Astrocyte (in vitro differentiated cells and primary cell): ENCODE measurements at regions not wholly inside any gene's neighbourhood (a gene's known extent, or its start where the extent isn't known, plus 50 kb on each side); places are given as distances from the start of the nearest gene placed in this dataset.

Experiments
- DNase-seq: peaks from one replicate; pipeline ENCODE4 v3.0.0-alpha.2; 2010; ENCODE audit warnings: low read depth
- FAIRE-seq: peaks from 2 replicates; lab custom pipeline; 2011; peaks lifted over from hg19 to GRCh38; lab: Jason Lieb, UNC
- H2AFZ ChIP-seq: 2 replicates; pipeline ENCODE4 v1.6.0; 2012; ENCODE audit warnings: low read depth, low read length, inconsistent platforms
- H3K27ac ChIP-seq: 2 replicates; pipeline ENCODE4 v1.5.1; 2011; ENCODE audit warnings: low read depth, low read length, inconsistent platforms
- H3K27me3 ChIP-seq: 2 replicates; pipeline ENCODE4 v1.6.0; 2011; ENCODE audit warnings: low read length, inconsistent platforms; ENCODE audit not compliant: insufficient read depth
- H3K36me3 ChIP-seq: 2 replicates; pipeline ENCODE4 v1.5.1; 2011; ENCODE audit warnings: low read length, inconsistent platforms; ENCODE audit not compliant: insufficient read depth
- H3K4me1 ChIP-seq: 2 replicates; pipeline ENCODE4 v1.5.1; 2011; ENCODE audit warnings: low read length, inconsistent platforms; ENCODE audit not compliant: insufficient read depth
- H3K4me2 ChIP-seq: 2 replicates; pipeline ENCODE4 v1.6.0; 2012; ENCODE audit warnings: low read length, inconsistent platforms
- H3K4me3 ChIP-seq: 2 replicates; pipeline ENCODE4 v1.5.1; 2011; ENCODE audit warnings: low read depth, mild to moderate bottlenecking, low read length, inconsistent platforms; ENCODE audit not compliant: insufficient read depth
- H3K79me2 ChIP-seq: 2 replicates; pipeline ENCODE4 v1.6.0; 2012; ENCODE audit warnings: mild to moderate bottlenecking, low read length, inconsistent platforms; ENCODE audit not compliant: insufficient read depth
- H3K9ac ChIP-seq: 2 replicates; pipeline ENCODE4 v1.6.0; 2012; ENCODE audit warnings: mild to moderate bottlenecking, low read length, inconsistent platforms
- H3K9me3 ChIP-seq: 2 replicates; pipeline ENCODE4 v1.5.1; 2012; ENCODE audit warnings: low read depth, mild to moderate bottlenecking, low read length, inconsistent platforms; ENCODE audit not compliant: insufficient read depth
- H4K20me1 ChIP-seq: 2 replicates; pipeline ENCODE4 v1.6.0; 2012; ENCODE audit warnings: low read length, inconsistent platforms; ENCODE audit not compliant: insufficient read depth
- H3K27ac Mint-ChIP-seq: one replicate; pipeline ENCODE4 v1.8.0; 2021; ENCODE audit warnings: mild to moderate bottlenecking, mixed read lengths; ENCODE audit not compliant: unreplicated experiment
- H3K27me3 Mint-ChIP-seq: one replicate; pipeline ENCODE4 v1.8.0; 2021; ENCODE audit warnings: low read depth, mixed read lengths; ENCODE audit not compliant: unreplicated experiment
- H3K36me3 Mint-ChIP-seq: one replicate; pipeline ENCODE4 v1.8.0; 2021; ENCODE audit warnings: low read depth, mixed read lengths; ENCODE audit not compliant: unreplicated experiment
- H3K4me1 Mint-ChIP-seq: one replicate; pipeline ENCODE4 v1.8.0; 2021; ENCODE audit warnings: low read depth, mixed read lengths; ENCODE audit not compliant: unreplicated experiment
- H3K4me3 Mint-ChIP-seq: one replicate; pipeline ENCODE4 v1.8.0; 2021; ENCODE audit warnings: mild to moderate bottlenecking, moderate library complexity, mixed read lengths; ENCODE audit not compliant: unreplicated experiment
- H3K9me3 Mint-ChIP-seq: one replicate; pipeline ENCODE4 v1.8.0; 2021; ENCODE audit warnings: mild to moderate bottlenecking, mixed read lengths; ENCODE audit not compliant: unreplicated experiment
- EZH2 ChIP-seq: IDR thresholded peaks from 2 replicates; pipeline ENCODE4 v1.6.1; 2012; ENCODE audit warnings: mild to moderate bottlenecking, low read length, inconsistent platforms; ENCODE audit not compliant: insufficient read depth
- TF ChIP-seq, protein P1 (sequence below): IDR thresholded peaks from 2 replicates; pipeline ENCODE4 v1.5.1; 2011; ENCODE audit warnings: low read depth, mild to moderate bottlenecking, inconsistent platforms, low read length, moderate library complexity; ENCODE audit not compliant: insufficient read depth

DNA sequence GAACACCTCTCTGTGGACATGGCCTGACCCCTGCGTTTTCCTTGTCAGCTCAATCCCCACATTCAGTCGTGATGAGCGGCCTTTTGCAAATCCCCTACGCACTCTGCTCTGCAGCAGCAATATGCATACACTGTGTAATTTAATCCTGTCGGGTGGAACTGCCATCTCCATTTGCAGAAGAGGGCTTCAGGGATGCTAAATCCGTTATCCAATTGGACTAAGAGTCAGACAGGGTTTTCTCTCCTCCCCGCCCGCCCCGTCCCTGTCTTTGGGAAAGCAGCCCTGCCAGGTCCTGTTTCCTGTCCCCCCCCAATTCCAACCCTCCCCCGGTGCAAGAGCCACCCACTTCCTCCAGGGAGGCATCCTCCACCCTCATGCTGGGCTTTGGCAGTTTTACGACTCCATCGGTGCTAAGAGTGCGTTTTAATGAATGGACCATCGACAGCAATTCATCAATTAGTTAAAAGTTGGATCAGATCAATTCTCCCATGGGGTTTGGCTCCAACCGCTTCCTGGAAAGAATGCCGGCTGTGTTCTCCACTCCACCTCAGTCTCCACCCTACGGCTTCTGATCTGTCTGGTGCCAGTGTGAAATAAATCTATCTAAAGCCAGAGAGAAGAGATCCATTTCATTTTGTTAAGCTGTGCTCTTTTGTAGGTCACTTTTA, 53.5 kb upstream of the ASAP2 start:
- Histone ChIP-seq H3K4me2 (peak overlapping the region; percentile 52), H3K36me3 (no peaks in the 10 kb centered on the region), H3K4me1 (peaks cover 3% of the 10 kb centered on the region), H4K20me1 (no peaks in the 10 kb centered on the region), H3K9me3 (no peaks in the 10 kb centered on the region), H3K79me2 (no peaks in the 10 kb centered on the region), H3K27me3 (no peaks in the 10 kb centered on the region), H3K4me3 (no peak overlapping the region), H3K27ac (no peak overlapping the region), H3K9ac (no peak overlapping the region), H2AFZ (peak overlapping the region; percentile 57)
- Mint-ChIP-seq H3K27ac (no peak overlapping the region), H3K27me3 (peaks cover 18% of the 10 kb centered on the region), H3K4me1 (no peaks in the 10 kb centered on the region), H3K9me3 (no peaks in the 10 kb centered on the region), H3K36me3 (peaks cover 2% of the 10 kb centered on the region), H3K4me3 (no peak overlapping the region)
- no peak for FAIRE-seq
- TF ChIP-seq, protein P1, sequence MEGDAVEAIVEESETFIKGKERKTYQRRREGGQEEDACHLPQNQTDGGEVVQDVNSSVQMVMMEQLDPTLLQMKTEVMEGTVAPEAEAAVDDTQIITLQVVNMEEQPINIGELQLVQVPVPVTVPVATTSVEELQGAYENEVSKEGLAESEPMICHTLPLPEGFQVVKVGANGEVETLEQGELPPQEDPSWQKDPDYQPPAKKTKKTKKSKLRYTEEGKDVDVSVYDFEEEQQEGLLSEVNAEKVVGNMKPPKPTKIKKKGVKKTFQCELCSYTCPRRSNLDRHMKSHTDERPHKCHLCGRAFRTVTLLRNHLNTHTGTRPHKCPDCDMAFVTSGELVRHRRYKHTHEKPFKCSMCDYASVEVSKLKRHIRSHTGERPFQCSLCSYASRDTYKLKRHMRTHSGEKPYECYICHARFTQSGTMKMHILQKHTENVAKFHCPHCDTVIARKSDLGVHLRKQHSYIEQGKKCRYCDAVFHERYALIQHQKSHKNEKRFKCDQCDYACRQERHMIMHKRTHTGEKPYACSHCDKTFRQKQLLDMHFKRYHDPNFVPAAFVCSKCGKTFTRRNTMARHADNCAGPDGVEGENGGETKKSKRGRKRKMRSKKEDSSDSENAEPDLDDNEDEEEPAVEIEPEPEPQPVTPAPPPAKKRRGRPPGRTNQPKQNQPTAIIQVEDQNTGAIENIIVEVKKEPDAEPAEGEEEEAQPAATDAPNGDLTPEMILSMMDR: no peak
- no peak for TF ChIP-seq EZH2
- DNase-seq: peak; percentile 47

DNA sequence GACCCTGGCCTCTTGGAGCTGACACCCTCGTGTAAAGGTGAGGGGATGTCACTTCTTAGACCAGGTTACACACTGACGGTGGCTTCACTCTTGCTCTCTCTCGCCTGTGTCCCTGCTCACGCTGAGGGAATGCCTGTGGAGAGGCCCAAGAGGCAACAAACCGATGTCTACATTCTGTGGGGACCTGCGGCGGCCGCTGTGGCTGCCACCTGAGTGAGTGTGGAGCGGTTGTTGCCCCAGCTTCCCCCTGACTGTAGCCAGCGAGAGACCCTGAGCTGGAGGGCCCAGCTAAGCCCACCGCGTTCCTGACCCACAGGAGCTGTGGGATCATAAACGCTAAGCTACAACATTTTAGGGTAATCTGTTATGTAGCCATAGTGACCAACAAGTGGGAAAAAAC, 55.7 kb upstream of the ASAP2 start:
- no peak overlapping the region for H3K4me3 ChIP-seq
- peaks cover 3% of the 10 kb centered on the region for H3K4me1 ChIP-seq
- H3K4me3 Mint-ChIP-seq: no peak overlapping the region
- H3K9ac ChIP-seq: no peak overlapping the region
- H3K79me2 ChIP-seq: no peaks in the 10 kb centered on the region
- H3K9me3 ChIP-seq: no peaks in the 10 kb centered on the region
- H3K27ac ChIP-seq: no peak overlapping the region
- no peak overlapping the region for H3K4me2 ChIP-seq
- peaks cover 3% of the 10 kb centered on the region for H3K9me3 Mint-ChIP-seq
- FAIRE-seq (no peak), DNase-seq (no peak)
- no peaks in the 10 kb centered on the region for H3K36me3 Mint-ChIP-seq
- H3K27me3 ChIP-seq: no peaks in the 10 kb centered on the region
- no peaks in the 10 kb centered on the region for H3K36me3 ChIP-seq
- H2AFZ ChIP-seq: no peak overlapping the region
- peaks cover 5% of the 10 kb centered on the region for H3K4me1 Mint-ChIP-seq
- TF ChIP-seq, protein P1: no peak
- no peak for TF ChIP-seq EZH2
- H3K27ac Mint-ChIP-seq: no peak overlapping the region
- no peaks in the 10 kb centered on the region for H4K20me1 ChIP-seq
- peaks cover 23% of the 10 kb centered on the region for H3K27me3 Mint-ChIP-seq

DNA sequence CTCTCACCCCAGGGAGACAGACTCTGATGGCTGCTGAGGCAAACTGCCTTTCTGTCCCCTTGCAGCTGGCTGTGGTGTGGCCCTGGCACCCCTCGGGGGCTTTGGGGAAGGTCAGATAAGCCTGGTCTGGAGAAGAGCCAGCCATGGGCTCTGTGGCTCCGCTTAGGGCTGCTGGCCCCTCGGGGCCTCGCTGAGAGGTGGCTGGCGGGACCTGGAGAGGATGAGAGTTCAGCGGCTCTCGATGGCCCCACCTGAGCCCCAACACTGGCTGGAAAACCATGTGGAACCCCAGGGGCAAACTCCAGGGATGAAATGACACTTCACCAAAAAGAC, 56.1 kb upstream of the ASAP2 start:
- Mint-ChIP-seq H3K4me1 (peaks cover 5% of the 10 kb centered on the region), H3K27me3 (peaks cover 20% of the 10 kb centered on the region), H3K36me3 (no peaks in the 10 kb centered on the region), H3K27ac (no peak overlapping the region), H3K4me3 (no peak overlapping the region), H3K9me3 (peaks cover 3% of the 10 kb centered on the region)
- FAIRE-seq (no peak), DNase-seq (no peak)
- TF ChIP-seq, protein P1: no peak
- no peak for TF ChIP-seq EZH2
- H3K27me3 ChIP-seq: no peaks in the 10 kb centered on the region
- H4K20me1 ChIP-seq: no peaks in the 10 kb centered on the region
- no peaks in the 10 kb centered on the region for H3K36me3 ChIP-seq
- H3K4me1 ChIP-seq: peaks cover 3% of the 10 kb centered on the region
- H3K9ac ChIP-seq: no peak overlapping the region
- no peak overlapping the region for H3K4me2 ChIP-seq
- H3K79me2 ChIP-seq: no peaks in the 10 kb centered on the region
- H3K9me3 ChIP-seq: no peaks in the 10 kb centered on the region
- H3K27ac ChIP-seq: no peak overlapping the region
- no peak overlapping the region for H2AFZ ChIP-seq
- no peak overlapping the region for H3K4me3 ChIP-seq
